ENCODE measurements at regions not wholly inside any gene's neighbourhood (a gene's known extent, or its start where the extent isn't known, plus 50 kb on each side); places are given as distances from the start of the nearest gene placed in this dataset.
"Not testable (repeated sequence)": the region's sequence is repeated elsewhere in the genome, so short reads cannot be mapped to it uniquely, and the experiment has no call there.

DNA sequence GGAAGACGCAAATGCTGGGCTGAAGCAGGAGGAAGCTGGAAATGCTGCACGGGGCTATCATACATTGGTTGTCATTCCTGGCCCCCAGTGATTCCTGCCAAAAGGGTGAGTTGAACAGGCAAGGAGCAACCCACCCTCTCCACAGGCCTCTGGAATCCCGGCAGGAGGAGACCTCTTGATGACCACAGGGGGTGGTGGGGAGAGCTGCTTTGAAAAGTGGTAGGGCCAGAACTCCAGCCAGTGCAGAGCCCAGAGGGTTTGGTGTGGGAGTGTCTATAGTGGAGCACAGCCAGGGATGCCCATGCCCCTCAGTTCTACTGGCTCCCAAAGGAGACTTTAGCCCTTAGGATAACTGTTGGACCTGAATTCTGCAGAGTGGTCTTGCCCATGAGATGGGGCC lies 89.2 kb downstream of the SAMD9 start:
- Histone ChIP-seq H3K27ac (no peak overlapping the region), H3K4me3 (ENCODE audit: low read depth, low read length) (no peak overlapping the region), H3K79me2 (no peaks in the 10 kb centered on the region), H3K27me3 (ENCODE audit: control insufficient read depth, insufficient read depth, low read length) (no peaks in the 10 kb centered on the region), H3K4me2 (ENCODE audit: low read length) (no peak overlapping the region), H2AFZ (no peak overlapping the region), H3K9me3 (ENCODE audit: control insufficient read depth, low read length) (no peaks in the 10 kb centered on the region), H3K36me3 (ENCODE audit: control insufficient read depth, insufficient read depth, low read length) (no peaks in the 10 kb centered on the region), H3K4me1 (no peaks in the 10 kb centered on the region), H3K9ac (no peak overlapping the region)
- TF ChIP-seq, protein P1, sequence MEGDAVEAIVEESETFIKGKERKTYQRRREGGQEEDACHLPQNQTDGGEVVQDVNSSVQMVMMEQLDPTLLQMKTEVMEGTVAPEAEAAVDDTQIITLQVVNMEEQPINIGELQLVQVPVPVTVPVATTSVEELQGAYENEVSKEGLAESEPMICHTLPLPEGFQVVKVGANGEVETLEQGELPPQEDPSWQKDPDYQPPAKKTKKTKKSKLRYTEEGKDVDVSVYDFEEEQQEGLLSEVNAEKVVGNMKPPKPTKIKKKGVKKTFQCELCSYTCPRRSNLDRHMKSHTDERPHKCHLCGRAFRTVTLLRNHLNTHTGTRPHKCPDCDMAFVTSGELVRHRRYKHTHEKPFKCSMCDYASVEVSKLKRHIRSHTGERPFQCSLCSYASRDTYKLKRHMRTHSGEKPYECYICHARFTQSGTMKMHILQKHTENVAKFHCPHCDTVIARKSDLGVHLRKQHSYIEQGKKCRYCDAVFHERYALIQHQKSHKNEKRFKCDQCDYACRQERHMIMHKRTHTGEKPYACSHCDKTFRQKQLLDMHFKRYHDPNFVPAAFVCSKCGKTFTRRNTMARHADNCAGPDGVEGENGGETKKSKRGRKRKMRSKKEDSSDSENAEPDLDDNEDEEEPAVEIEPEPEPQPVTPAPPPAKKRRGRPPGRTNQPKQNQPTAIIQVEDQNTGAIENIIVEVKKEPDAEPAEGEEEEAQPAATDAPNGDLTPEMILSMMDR (IDR thresholded peaks at IDR 0.05): no peak

DNA sequence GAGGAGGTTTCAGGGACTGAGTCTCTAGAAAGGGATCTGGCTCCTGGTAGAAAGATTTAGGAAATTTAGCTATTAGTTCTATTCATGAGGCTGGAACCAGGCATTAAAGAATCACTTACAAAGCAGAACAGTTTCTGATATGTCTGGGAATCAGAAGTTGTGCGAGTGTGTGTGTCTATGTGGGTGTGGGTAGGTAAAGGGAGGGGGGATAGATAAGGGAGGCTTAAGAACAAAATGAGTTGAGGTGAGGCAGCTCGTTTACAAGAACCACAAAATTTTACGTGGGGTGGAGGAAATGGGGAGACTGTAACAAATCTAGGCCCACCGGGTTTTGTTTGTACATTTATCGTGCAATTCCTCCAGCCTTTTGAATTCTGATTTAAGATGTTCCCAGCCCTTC lies 90.7 kb downstream of the SAMD9 start:
- TF ChIP-seq, protein P1 (IDR thresholded peaks at IDR 0.05): no peak
- Histone ChIP-seq H3K4me2 (ENCODE audit: low read length) (no peak overlapping the region), H3K36me3 (ENCODE audit: control insufficient read depth, insufficient read depth, low read length) (no peaks in the 10 kb centered on the region), H3K79me2 (no peaks in the 10 kb centered on the region), H2AFZ (no peak overlapping the region), H3K9me3 (ENCODE audit: control insufficient read depth, low read length) (no peaks in the 10 kb centered on the region), H3K4me3 (ENCODE audit: low read depth, low read length) (no peak overlapping the region), H3K9ac (no peak overlapping the region), H3K27me3 (ENCODE audit: control insufficient read depth, insufficient read depth, low read length) (no peaks in the 10 kb centered on the region), H3K27ac (no peak overlapping the region), H3K4me1 (no peaks in the 10 kb centered on the region)

DNA sequence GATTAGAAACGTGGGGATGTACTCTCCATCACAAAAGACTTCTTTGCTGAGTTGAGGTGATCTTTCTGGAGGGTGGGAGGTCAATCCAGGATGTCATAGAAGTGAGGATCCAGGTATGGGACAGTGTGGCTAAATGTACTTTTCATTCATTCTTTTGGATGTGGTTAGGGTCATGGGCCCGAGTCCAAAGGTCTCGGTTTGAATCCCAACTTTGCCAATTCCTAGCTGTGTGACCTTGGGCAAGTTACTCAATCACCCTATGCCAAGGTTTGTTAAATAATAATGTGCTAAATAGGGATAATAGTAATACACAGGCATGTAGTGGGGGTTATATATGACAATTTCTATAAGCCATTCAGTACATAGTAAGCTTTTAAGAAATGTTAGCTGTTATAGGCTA lies 91.4 kb downstream of the SAMD9 start:
- no peak overlapping the region for H3K4me2 ChIP-seq (ENCODE audit: low read length)
- H3K36me3 ChIP-seq (ENCODE audit: control insufficient read depth, insufficient read depth, low read length): no peaks in the 10 kb centered on the region
- H3K27me3 ChIP-seq (ENCODE audit: control insufficient read depth, insufficient read depth, low read length): no peaks in the 10 kb centered on the region
- no peaks in the 10 kb centered on the region for H3K79me2 ChIP-seq
- H2AFZ ChIP-seq: no peak overlapping the region
- H3K9ac ChIP-seq: no peak overlapping the region
- H3K27ac ChIP-seq: no peak overlapping the region
- no peaks in the 10 kb centered on the region for H3K4me1 ChIP-seq
- H3K4me3 ChIP-seq (ENCODE audit: low read depth, low read length): no peak overlapping the region
- TF ChIP-seq, protein P1 (IDR thresholded peaks at IDR 0.05): no peak
- no peaks in the 10 kb centered on the region for H3K9me3 ChIP-seq (ENCODE audit: control insufficient read depth, low read length)

DNA sequence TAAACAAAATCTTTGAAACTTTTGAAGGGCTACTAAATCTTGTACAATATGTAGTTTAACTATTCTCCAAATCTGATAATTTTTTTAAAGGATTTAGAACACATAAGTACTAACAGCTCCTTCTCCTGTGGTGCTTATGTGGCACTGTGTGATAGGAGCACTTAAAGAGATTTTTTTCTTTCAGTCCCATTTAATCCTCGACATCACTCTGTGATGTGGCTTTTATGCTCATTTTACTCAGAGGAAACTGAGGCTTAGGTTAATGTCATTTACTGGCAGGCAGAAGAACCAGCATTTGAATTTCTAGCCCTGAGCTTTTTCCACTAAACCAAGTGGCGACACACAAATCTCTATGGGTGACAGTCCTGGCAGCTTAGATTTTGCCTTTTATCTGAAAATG lies 92.4 kb downstream of the SAMD9 start:
- H3K9me3 ChIP-seq (ENCODE audit: control insufficient read depth, low read length): no peaks in the 10 kb centered on the region
- no peak overlapping the region for H3K4me2 ChIP-seq (ENCODE audit: low read length)
- no peak overlapping the region for H3K27ac ChIP-seq
- no peak overlapping the region for H2AFZ ChIP-seq
- H3K79me2 ChIP-seq: no peaks in the 10 kb centered on the region
- H3K36me3 ChIP-seq (ENCODE audit: control insufficient read depth, insufficient read depth, low read length): no peaks in the 10 kb centered on the region
- no peak overlapping the region for H3K9ac ChIP-seq
- H3K4me3 ChIP-seq (ENCODE audit: low read depth, low read length): no peak overlapping the region
- H3K4me1 ChIP-seq: no peaks in the 10 kb centered on the region
- TF ChIP-seq, protein P1 (IDR thresholded peaks at IDR 0.05): no peak
- no peaks in the 10 kb centered on the region for H3K27me3 ChIP-seq (ENCODE audit: control insufficient read depth, insufficient read depth, low read length)

DNA sequence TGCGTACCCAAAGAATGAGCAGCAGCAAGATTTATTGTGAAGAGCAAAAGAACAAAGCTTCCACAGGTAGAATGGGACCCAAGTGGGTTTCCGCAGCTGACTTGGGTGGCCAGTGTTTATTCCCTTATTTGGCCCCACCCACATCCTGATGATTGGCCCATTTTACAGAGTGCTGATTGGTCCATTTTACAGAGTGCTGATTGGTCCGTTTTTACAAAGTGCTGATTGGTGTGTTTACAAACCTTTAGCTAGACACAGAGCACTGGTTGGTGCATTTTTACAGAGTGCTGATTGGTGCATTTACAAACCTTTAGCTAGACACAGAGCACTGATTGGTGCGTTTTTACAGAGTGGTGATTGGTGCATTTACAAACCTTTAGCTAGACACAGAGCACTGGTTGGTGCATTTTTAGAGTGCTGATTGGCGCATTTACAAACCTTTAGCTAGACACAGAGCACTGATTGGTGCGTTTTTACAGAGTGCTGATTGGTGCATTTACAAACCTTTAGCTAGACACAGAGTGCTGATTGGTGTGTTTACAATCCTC lies 94.8 kb downstream of the SAMD9 start:
- H3K79me2 ChIP-seq; H2AFZ ChIP-seq; H3K9me3 ChIP-seq (ENCODE audit: control insufficient read depth, low read length); H3K27me3 ChIP-seq (ENCODE audit: control insufficient read depth, insufficient read depth, low read length); H3K27ac ChIP-seq; H3K4me2 ChIP-seq (ENCODE audit: low read length); H3K36me3 ChIP-seq (ENCODE audit: control insufficient read depth, insufficient read depth, low read length); H3K4me1 ChIP-seq; H3K9ac ChIP-seq; H3K4me3 ChIP-seq (ENCODE audit: low read depth, low read length): not testable (repeated sequence)
